Smooth muscle cell (in vitro differentiated cells): ENCODE measurements at regions not wholly inside any gene's neighbourhood (a gene's known extent, or its start where the extent isn't known, plus 50 kb on each side); places are given as distances from the start of the nearest gene placed in this dataset.
A peak's percentile ranks its signal among the peaks of the same experiment; 100 is the strongest.

Experiments used
- DNase-seq: peaks from one replicate; lab custom pipeline; 2025; ENCODE audit not compliant: unreplicated experiment; lab: John Stamatoyannopoulos, UW
- H2AFZ ChIP-seq: fragments of 200-600 bp; sonication (generic); 2 replicates; pipeline ENCODE4 v1.6.0; 2016; ENCODE audit warnings: antibody characterized with exemption, low read depth, mild to moderate bottlenecking
- H3F3A ChIP-seq: fragments of 200-600 bp; sonication (generic); 2 replicates; pipeline ENCODE4 v1.6.0; 2017; ENCODE audit warnings: antibody characterized with exemption, low read depth
- H3K27ac ChIP-seq: fragments of 200-600 bp; sonication (generic); 2 replicates; pipeline ENCODE4 v1.5.1; 2016; ENCODE audit warnings: low read depth, mild to moderate bottlenecking
- H3K27me3 ChIP-seq: fragments of 200-600 bp; sonication (generic); 2 replicates; pipeline ENCODE4 v1.6.1; 2016; ENCODE audit warnings: low read depth, mild to moderate bottlenecking
- H3K36me3 ChIP-seq: fragments of 200-600 bp; sonication (generic); 2 replicates; pipeline ENCODE4 v1.5.1; 2016; ENCODE audit warnings: low read depth
- H3K4me1 ChIP-seq: fragments of 200-600 bp; sonication (generic); 2 replicates; pipeline ENCODE4 v1.5.1; 2016; ENCODE audit warnings: low read depth
- H3K4me2 ChIP-seq: fragments of 200-600 bp; sonication (generic); 2 replicates; pipeline ENCODE4 v1.6.0; 2016; ENCODE audit warnings: mild to moderate bottlenecking
- H3K4me3 ChIP-seq: fragments of 200-600 bp; sonication (generic); 2 replicates; pipeline ENCODE4 v1.5.1; 2016; ENCODE audit warnings: mild to moderate bottlenecking
- H3K79me2 ChIP-seq: fragments of 200-600 bp; sonication (generic); 2 replicates; pipeline ENCODE4 v1.6.0; 2016; ENCODE audit warnings: low read depth, mild to moderate bottlenecking
- H3K9ac ChIP-seq: fragments of 200-600 bp; sonication (generic); 2 replicates; pipeline ENCODE4 v1.6.0; 2016; ENCODE audit warnings: low read depth
- H3K9me3 ChIP-seq: fragments of 200-600 bp; sonication (generic); replicated peaks from 2 replicates; pipeline ENCODE4 v1.5.1; 2016; ENCODE audit warnings: low read depth
- H4K20me1 ChIP-seq: fragments of 200-600 bp; sonication (generic); 2 replicates; pipeline ENCODE4 v1.6.0; 2016; ENCODE audit warnings: low read depth
- WGBS: methylation state at CpG from one replicate; pipeline ENCODE4 v1.1.7; 2016; ENCODE audit warnings: low lambda C conversion rate; 5-methylcytosine and 5-hydroxymethylcytosine counted together
- TF ChIP-seq, protein P1 (sequence below): fragments of 200-600 bp; sonication (generic); IDR thresholded peaks from 2 replicates; pipeline ENCODE4 v1.5.1; 2017; ENCODE audit warnings: borderline replicate concordance, mild to moderate bottlenecking, antibody characterized with exemption; ENCODE audit not compliant: insufficient read depth, poor library complexity, severe bottlenecking

DNA sequence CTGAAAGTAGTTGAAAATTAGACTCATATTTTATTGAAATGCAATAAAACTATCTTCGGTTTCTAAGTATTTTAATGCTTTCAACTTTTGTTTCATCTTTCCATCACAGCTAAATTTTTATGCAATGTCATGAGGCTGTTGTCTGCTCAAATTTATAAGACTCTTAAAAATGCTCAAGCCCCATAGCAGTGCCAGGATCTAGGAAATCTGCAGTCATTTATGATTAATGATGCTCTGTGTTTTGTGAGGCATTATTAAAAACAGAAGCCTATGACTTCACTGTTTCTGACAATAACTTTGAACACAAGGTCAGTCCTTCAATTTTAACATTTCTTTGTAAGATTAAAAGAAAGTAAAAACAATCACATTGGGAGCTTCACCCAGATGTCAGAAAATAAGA lies 112.5 kb downstream of the ALX1 start:
- H3K9me3 ChIP-seq, result no peaks in the 10 kb centered on the region
- H3K79me2 ChIP-seq, result no peaks in the 10 kb centered on the region
- 74% methylated on average over 1 of the region's 1 CpG for WGBS
- no peak overlapping the region for H3K4me2 ChIP-seq
- H3K27ac ChIP-seq, result no peak overlapping the region
- TF ChIP-seq, protein P1, sequence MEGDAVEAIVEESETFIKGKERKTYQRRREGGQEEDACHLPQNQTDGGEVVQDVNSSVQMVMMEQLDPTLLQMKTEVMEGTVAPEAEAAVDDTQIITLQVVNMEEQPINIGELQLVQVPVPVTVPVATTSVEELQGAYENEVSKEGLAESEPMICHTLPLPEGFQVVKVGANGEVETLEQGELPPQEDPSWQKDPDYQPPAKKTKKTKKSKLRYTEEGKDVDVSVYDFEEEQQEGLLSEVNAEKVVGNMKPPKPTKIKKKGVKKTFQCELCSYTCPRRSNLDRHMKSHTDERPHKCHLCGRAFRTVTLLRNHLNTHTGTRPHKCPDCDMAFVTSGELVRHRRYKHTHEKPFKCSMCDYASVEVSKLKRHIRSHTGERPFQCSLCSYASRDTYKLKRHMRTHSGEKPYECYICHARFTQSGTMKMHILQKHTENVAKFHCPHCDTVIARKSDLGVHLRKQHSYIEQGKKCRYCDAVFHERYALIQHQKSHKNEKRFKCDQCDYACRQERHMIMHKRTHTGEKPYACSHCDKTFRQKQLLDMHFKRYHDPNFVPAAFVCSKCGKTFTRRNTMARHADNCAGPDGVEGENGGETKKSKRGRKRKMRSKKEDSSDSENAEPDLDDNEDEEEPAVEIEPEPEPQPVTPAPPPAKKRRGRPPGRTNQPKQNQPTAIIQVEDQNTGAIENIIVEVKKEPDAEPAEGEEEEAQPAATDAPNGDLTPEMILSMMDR, result no peak
- no peaks in the 10 kb centered on the region for H3F3A ChIP-seq
- no peaks in the 10 kb centered on the region for H4K20me1 ChIP-seq
- H3K9ac ChIP-seq, result no peak overlapping the region
- no peak overlapping the region for H2AFZ ChIP-seq
- H3K36me3 ChIP-seq, result no peaks in the 10 kb centered on the region
- H3K27me3 ChIP-seq, result peaks cover 12% of the 10 kb centered on the region
- H3K4me3 ChIP-seq, result no peak overlapping the region
- peaks cover 11% of the 10 kb centered on the region for H3K4me1 ChIP-seq
- no peak for DNase-seq

DNA sequence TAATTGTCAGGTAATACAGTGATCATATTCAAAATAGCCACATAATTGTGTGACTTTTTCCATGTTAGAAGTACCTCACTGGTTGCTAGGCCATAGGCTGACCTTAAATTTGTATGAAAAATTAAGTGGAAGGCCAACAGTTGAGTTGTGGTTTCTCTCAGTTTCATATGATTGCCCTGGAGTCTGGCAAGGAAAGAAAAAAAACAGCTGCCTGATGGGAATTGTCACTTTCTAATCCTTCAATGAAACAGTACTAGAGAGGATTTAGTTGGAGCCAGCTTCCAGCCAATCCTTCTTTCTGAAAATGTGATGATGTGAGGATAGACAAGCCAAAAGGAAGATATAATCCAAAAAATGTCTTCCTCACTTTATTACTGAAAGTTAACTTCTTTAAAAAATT lies 113.6 kb downstream of the ALX1 start:
- TF ChIP-seq, protein P1, result no peak

DNA sequence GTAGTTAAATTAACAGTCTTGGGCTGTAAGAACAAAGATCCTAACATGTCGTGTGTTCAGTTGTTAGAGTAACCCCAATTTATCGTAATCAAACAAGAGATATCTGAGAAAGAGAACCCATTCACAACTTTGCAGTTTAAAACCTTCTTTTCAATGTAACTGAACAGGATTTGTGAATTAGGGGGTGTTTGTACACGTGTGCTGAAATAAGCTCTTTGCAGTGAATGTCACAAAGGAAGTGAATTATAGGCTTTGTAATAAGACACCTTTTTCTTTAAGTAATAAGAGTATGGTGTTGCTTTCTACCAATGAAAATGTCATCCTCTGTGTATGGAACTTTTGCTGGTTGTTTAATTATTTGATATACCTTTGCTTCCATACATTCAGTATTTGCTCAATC lies 114.0 kb downstream of the ALX1 start:
- TF ChIP-seq, protein P1, result no peak
- Histone ChIP-seq H3F3A (no peaks in the 10 kb centered on the region), H3K79me2 (no peaks in the 10 kb centered on the region), H4K20me1 (no peaks in the 10 kb centered on the region), H3K4me2 (peak overlapping the region; percentile 33), H3K36me3 (no peaks in the 10 kb centered on the region), H2AFZ (no peak overlapping the region), H3K27me3 (peaks cover 18% of the 10 kb centered on the region), H3K9me3 (no peaks in the 10 kb centered on the region), H3K4me1 (peaks cover 11% of the 10 kb centered on the region), H3K9ac (no peak overlapping the region), H3K27ac (no peak overlapping the region), H3K4me3 (no peak overlapping the region)
- no peak for DNase-seq
- WGBS, result 45% methylated on average over 3 of the region's 3 CpGs

More for the DNA sequence above, 113.6 kb downstream of the ALX1 start:
- Histone ChIP-seq H3K27ac (no peak overlapping the region), H3K27me3 (peaks cover 13% of the 10 kb centered on the region), H3K4me2 (peak overlapping the region; percentile 33), H3K9ac (no peak overlapping the region), H3F3A (no peaks in the 10 kb centered on the region), H3K4me3 (no peak overlapping the region), H4K20me1 (no peaks in the 10 kb centered on the region), H3K4me1 (peaks cover 11% of the 10 kb centered on the region), H3K79me2 (no peaks in the 10 kb centered on the region), H3K9me3 (no peaks in the 10 kb centered on the region), H2AFZ (peak overlapping the region; percentile 3), H3K36me3 (no peaks in the 10 kb centered on the region)
- no peak for DNase-seq

DNA sequence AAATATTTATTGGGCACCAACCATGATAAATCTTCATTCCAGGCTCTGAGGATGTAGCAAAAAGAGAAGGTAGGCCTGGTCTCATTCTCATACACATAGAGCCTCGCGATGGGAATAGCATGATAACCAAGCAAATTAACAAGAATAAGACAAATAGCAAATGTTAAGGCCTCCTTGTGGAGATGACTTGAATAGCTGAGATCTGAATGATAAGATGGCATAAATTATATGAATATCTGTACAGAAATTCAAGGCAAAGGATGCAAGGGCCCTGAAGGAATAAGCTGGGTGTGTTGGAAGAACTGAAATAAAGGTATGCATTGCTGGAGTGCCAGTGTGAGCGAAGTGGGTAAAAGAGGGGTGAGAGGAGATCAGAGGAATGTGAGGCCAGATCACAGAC lies 114.8 kb downstream of the ALX1 start:
- TF ChIP-seq, protein P1, result no peak
- H3K4me1 ChIP-seq, result peaks cover 11% of the 10 kb centered on the region
- no peaks in the 10 kb centered on the region for H3K9me3 ChIP-seq
- H3K9ac ChIP-seq, result no peak overlapping the region
- no peak overlapping the region for H3K4me3 ChIP-seq
- H3K27ac ChIP-seq, result no peak overlapping the region
- 97% methylated on average over 3 of the region's 3 CpGs for WGBS
- H3K4me2 ChIP-seq, result no peak overlapping the region
- DNase-seq, result no peak
- peaks cover 24% of the 10 kb centered on the region for H3K27me3 ChIP-seq
- no peak overlapping the region for H2AFZ ChIP-seq
- H3F3A ChIP-seq, result no peaks in the 10 kb centered on the region
- no peaks in the 10 kb centered on the region for H4K20me1 ChIP-seq
- no peaks in the 10 kb centered on the region for H3K36me3 ChIP-seq
- H3K79me2 ChIP-seq, result no peaks in the 10 kb centered on the region
